Loucy (cell line): ENCODE measurements at regions not wholly inside any gene's neighbourhood (a gene's known extent, or its start where the extent isn't known, plus 50 kb on each side); places are given as distances from the start of the nearest gene placed in this dataset.

Experiments used
- EZH2phosphoT487 ChIP-seq: fragments of 200-600 bp; IDR thresholded peaks from 2 replicates; pipeline ENCODE4 v1.6.1; 2018; ENCODE audit warnings: antibody characterized with exemption, mild to moderate bottlenecking, moderate library complexity, borderline replicate concordance
- TF ChIP-seq, protein P1 (sequence below): fragments of 200-600 bp; sonication (generic); conservative IDR thresholded peaks from 2 replicates; pipeline ENCODE4 v1.5.1; 2014; ENCODE audit warnings: mild to moderate bottlenecking, antibody characterized with exemption, low read length

DNA sequence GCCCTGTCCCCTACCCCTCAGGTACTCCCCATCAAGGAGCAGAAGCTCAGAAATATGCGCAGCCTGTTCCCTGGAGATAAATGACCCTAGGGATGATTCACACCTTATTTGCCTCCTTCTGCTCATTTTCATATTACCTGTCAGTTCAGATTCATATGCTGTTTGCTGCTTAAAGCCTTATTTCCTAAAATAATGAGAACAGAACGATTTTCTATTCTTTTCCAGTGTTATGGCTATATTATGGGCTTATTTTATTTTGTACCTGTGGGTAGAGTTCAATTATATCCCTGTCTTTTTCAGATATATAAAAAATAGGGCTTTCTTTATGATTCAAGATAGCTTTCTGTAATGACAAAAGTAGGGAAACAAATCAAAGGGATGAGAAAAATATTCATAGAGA lies 224.8 kb downstream of the RPAP3 start:
- TF ChIP-seq, protein P1, sequence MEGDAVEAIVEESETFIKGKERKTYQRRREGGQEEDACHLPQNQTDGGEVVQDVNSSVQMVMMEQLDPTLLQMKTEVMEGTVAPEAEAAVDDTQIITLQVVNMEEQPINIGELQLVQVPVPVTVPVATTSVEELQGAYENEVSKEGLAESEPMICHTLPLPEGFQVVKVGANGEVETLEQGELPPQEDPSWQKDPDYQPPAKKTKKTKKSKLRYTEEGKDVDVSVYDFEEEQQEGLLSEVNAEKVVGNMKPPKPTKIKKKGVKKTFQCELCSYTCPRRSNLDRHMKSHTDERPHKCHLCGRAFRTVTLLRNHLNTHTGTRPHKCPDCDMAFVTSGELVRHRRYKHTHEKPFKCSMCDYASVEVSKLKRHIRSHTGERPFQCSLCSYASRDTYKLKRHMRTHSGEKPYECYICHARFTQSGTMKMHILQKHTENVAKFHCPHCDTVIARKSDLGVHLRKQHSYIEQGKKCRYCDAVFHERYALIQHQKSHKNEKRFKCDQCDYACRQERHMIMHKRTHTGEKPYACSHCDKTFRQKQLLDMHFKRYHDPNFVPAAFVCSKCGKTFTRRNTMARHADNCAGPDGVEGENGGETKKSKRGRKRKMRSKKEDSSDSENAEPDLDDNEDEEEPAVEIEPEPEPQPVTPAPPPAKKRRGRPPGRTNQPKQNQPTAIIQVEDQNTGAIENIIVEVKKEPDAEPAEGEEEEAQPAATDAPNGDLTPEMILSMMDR: no peak
- no peak for TF ChIP-seq EZH2phosphoT487
